ENCODE measurements at regions not wholly inside any gene's neighbourhood (a gene's known extent, or its start where the extent isn't known, plus 50 kb on each side); places are given as distances from the start of the nearest gene placed in this dataset.

DNA sequence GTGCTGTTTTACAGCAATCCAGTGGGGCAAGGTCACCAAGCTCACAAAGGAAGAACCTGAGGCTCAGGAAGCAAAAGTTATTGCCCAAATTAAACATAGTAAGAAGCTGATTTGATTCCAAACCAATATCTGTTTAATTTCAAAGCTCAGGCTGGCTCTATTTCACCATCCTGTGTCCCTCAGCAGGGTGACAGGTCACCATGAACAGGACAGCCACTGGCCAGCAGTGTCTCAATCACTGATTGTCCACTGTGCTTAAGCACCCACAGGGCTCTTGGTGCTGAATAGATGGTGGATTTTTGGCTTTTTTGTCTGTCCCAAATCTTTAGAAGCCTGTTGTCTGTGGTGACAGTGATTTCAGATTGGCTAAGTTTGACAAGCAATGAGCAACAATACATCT lies 146.4 kb upstream of the ZNF32 start:
- TF ChIP-seq, protein P1, sequence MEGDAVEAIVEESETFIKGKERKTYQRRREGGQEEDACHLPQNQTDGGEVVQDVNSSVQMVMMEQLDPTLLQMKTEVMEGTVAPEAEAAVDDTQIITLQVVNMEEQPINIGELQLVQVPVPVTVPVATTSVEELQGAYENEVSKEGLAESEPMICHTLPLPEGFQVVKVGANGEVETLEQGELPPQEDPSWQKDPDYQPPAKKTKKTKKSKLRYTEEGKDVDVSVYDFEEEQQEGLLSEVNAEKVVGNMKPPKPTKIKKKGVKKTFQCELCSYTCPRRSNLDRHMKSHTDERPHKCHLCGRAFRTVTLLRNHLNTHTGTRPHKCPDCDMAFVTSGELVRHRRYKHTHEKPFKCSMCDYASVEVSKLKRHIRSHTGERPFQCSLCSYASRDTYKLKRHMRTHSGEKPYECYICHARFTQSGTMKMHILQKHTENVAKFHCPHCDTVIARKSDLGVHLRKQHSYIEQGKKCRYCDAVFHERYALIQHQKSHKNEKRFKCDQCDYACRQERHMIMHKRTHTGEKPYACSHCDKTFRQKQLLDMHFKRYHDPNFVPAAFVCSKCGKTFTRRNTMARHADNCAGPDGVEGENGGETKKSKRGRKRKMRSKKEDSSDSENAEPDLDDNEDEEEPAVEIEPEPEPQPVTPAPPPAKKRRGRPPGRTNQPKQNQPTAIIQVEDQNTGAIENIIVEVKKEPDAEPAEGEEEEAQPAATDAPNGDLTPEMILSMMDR (IDR thresholded peaks at IDR 0.05), result no peak
- no peak for TF ChIP-seq POLR2A (IDR thresholded peaks at IDR 0.05)
- TF ChIP-seq EP300 (IDR thresholded peaks at IDR 0.05), result no peak

All from gastroesophageal sphincter (tissue), 3 donors.